Tibial nerve (tissue), 4 donors: ENCODE measurements at regions not wholly inside any gene's neighbourhood (a gene's known extent, or its start where the extent isn't known, plus 50 kb on each side); places are given as distances from the start of the nearest gene placed in this dataset.

Experiments
- DNase-seq, 2 donors: peaks; one replicate each; pipeline ENCODE4 v3.0.0-alpha.2; 2019; ENCODE audit warnings: low spot score in 2 of 2
- H3K27ac ChIP-seq, 4 donors: fragments of 200-600 bp; sonication (generic) in 3 of 4; one replicate each; pipeline ENCODE4 v1.5.1; 2017 to 2019; ENCODE audit warnings: mild to moderate bottlenecking in 1 of 4
- H3K27me3 ChIP-seq, 2 donors: fragments of 200-600 bp; sonication (generic) in 1 of 2; one replicate each; pipeline versions ENCODE4 v1.5.1 to v1.6.0; 2017 to 2019
- H3K36me3 ChIP-seq, 3 donors: fragments of 200-600 bp; sonication (generic); one replicate each; pipeline ENCODE4 v1.5.1; 2018 to 2019
- H3K4me1 ChIP-seq, 4 donors: fragments of 200-600 bp; sonication (generic) in 3 of 4; one replicate each; pipeline ENCODE4 v1.5.1; 2017 to 2019
- H3K4me3 ChIP-seq, 4 donors: fragments of 200-600 bp; sonication (generic) in 3 of 4; one replicate each; pipeline ENCODE4 v1.5.1; 2017 to 2019; ENCODE audit warnings: mild to moderate bottlenecking in 1 of 4, moderate library complexity in 1 of 4
- H3K9me3 ChIP-seq, 4 donors: fragments of 200-600 bp; sonication (generic) in 3 of 4; one replicate each; pipeline ENCODE4 v1.5.1; 2017 to 2019
- EP300 ChIP-seq, 2 donors: sonication (generic); formaldehyde crosslinking; IDR thresholded peaks; one replicate each; pipeline ENCODE4 v1.6.1; 2017; ENCODE audit warnings: antibody characterized with exemption in 2 of 2, mild to moderate bottlenecking in 1 of 2
- POLR2A ChIP-seq, 2 donors: fragments of 450-650 bp; IDR thresholded peaks; one replicate each; pipeline ENCODE4 v1.6.1; 2017; ENCODE audit warnings: antibody characterized with exemption in 2 of 2, mild to moderate bottlenecking in 2 of 2, moderate library complexity in 2 of 2
- WGBS, 2 donors: methylation state at CpG; one replicate each; pipeline ENCODE4 v1.1.5; 2018; 5-methylcytosine and 5-hydroxymethylcytosine counted together
- TF ChIP-seq, protein P1 (sequence below), 5 experiments: fragments of 200-600 bp in 3 of 5; fragments of 450-650 bp in 2 of 5; sonication (generic) in 3 of 5; IDR thresholded peaks; one replicate each; pipeline ENCODE4 v1.5.1; 2016 to 2019; ENCODE audit warnings: antibody characterized with exemption in 5 of 5, mild to moderate bottlenecking in 3 of 5, moderate library complexity in 2 of 5

DNA sequence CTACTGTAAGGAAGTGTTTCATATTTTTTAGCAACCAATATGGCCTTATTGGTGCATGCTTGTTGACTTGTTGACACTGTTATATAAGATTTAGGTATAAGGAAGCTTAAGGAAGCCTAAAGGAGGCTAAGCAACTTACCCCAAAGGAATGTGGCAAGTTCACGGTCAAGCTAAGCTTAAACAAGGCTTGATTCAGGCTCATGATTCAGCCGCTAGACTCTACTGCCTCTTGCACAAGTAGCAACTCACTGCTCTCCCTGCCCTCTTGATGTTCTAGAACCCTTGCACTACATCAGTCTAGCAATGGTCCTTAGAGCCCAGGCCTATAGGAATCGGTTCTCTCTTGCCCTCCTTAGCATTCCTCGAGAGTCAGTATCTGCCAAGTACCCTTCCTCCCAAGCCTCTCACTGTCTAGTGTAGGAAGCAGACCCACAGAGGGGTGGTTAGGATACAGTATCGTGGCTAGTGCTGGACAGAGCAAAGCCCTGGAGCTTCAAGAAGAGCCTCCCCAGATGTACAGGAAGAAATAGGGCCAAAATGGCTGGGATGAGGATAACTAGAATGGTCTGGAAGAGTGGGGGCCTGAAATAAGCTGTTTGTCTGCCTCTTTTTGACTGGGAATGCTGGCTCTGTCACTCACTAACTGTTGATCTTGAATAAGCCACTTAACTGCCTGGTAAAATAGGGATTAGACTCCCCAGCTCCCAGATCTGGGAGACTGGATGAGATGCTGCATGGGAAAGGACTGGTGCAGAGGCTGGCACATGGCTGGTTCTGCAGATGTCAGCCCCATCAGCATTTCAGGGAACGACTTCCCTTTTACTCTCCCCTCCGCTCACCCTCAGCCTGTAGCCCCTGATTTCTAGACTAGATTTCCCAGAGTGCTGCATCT is 122.2 kb downstream of the NAV1 start:
- no peak for DNase-seq
- H3K36me3 ChIP-seq: peaks cover 0 to 4% (median 0%) of the 10 kb centered on the region in 3 donors
- H3K4me1 ChIP-seq: peaks cover 0 to 28% (median 5%) of the 10 kb centered on the region in 4 donors
- H3K27me3 ChIP-seq: no peaks in the 10 kb centered on the region
- no peak overlapping the region for H3K27ac ChIP-seq
- WGBS, 2 donors: 75 to 78% methylated on average over 7 of the region's 7 CpGs
- no peak overlapping the region for H3K4me3 ChIP-seq
- H3K9me3 ChIP-seq: no peaks in the 10 kb centered on the region
- TF ChIP-seq EP300 (IDR thresholded peaks at IDR 0.05): no peak
- TF ChIP-seq, protein P1, sequence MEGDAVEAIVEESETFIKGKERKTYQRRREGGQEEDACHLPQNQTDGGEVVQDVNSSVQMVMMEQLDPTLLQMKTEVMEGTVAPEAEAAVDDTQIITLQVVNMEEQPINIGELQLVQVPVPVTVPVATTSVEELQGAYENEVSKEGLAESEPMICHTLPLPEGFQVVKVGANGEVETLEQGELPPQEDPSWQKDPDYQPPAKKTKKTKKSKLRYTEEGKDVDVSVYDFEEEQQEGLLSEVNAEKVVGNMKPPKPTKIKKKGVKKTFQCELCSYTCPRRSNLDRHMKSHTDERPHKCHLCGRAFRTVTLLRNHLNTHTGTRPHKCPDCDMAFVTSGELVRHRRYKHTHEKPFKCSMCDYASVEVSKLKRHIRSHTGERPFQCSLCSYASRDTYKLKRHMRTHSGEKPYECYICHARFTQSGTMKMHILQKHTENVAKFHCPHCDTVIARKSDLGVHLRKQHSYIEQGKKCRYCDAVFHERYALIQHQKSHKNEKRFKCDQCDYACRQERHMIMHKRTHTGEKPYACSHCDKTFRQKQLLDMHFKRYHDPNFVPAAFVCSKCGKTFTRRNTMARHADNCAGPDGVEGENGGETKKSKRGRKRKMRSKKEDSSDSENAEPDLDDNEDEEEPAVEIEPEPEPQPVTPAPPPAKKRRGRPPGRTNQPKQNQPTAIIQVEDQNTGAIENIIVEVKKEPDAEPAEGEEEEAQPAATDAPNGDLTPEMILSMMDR (IDR thresholded peaks at IDR 0.05): no peak
- no peak for TF ChIP-seq POLR2A (IDR thresholded peaks at IDR 0.05)

DNA sequence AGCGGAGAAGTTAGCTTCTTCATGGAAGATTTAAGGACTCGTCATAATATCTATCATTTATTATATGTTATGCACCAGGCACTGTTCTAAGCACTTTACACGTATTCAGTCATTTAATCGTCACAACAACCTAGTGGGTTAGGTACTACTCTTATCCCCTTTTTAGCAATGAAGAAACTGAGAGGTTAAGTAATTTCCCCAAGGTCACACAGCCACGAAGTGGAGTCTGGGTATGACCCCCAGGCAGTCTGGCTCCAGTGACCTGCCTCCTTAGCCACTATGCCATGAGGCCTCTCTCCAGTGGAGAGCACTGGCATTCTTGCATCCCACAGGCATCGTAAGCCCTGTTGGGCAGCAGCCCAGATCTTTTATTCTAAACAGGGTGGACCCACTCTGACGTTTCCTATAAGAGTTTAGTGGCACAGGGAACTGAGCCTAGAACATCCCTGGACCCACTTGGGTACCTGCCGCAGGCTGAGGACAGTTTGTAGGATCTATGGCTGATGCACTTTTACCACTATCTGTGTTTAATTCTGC is 123.0 kb downstream of the NAV1 start:
- no peaks in the 10 kb centered on the region for H3K9me3 ChIP-seq
- no peak for TF ChIP-seq EP300 (IDR thresholded peaks at IDR 0.05)
- TF ChIP-seq, protein P1 (IDR thresholded peaks at IDR 0.05): no peak
- no peak for TF ChIP-seq POLR2A (IDR thresholded peaks at IDR 0.05)
- H3K4me3 ChIP-seq: no peak overlapping the region
- H3K36me3 ChIP-seq: peaks cover 0 to 4% (median 0%) of the 10 kb centered on the region in 3 donors
- DNase-seq: no peak
- peaks cover 0 to 21% (median 0%) of the 10 kb centered on the region in 4 donors for H3K4me1 ChIP-seq
- WGBS, 2 donors: 79 to 81% methylated on average over 8 of the region's 8 CpGs
- no peaks in the 10 kb centered on the region for H3K27me3 ChIP-seq
- no peak overlapping the region for H3K27ac ChIP-seq

DNA sequence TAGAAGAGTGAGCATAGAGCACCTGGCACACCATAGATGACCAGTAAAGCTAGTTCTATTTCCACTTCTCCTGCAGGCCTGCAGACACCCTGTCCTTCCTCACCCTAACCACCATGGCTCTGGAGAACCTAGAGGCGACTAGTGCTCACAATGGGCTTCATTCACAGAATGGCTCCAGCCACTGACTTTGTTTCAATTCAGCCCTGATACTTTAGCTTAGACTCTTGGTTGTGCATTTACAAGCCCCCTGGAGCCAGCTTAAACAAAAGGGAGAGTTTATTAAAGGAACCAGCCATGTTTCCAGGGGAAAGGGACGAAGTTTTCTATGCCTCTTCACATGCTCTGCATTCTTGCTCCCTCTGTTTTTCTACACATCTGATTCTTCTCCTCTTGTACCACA is 123.7 kb downstream of the NAV1 start:
- H3K36me3 ChIP-seq: peaks cover 0 to 4% (median 0%) of the 10 kb centered on the region in 3 donors
- DNase-seq: no peak
- H3K9me3 ChIP-seq: no peaks in the 10 kb centered on the region
- H3K27me3 ChIP-seq: no peaks in the 10 kb centered on the region
- 50 to 63% methylated on average over 2 of the region's 2 CpGs for WGBS, 2 donors
- no peak overlapping the region for H3K27ac ChIP-seq
- H3K4me1 ChIP-seq: peaks cover 0 to 15% (median 0%) of the 10 kb centered on the region in 4 donors
- no peak overlapping the region for H3K4me3 ChIP-seq
- TF ChIP-seq, protein P1 (IDR thresholded peaks at IDR 0.05): no peak
- TF ChIP-seq POLR2A (IDR thresholded peaks at IDR 0.05): no peak
- TF ChIP-seq EP300 (IDR thresholded peaks at IDR 0.05): no peak

DNA sequence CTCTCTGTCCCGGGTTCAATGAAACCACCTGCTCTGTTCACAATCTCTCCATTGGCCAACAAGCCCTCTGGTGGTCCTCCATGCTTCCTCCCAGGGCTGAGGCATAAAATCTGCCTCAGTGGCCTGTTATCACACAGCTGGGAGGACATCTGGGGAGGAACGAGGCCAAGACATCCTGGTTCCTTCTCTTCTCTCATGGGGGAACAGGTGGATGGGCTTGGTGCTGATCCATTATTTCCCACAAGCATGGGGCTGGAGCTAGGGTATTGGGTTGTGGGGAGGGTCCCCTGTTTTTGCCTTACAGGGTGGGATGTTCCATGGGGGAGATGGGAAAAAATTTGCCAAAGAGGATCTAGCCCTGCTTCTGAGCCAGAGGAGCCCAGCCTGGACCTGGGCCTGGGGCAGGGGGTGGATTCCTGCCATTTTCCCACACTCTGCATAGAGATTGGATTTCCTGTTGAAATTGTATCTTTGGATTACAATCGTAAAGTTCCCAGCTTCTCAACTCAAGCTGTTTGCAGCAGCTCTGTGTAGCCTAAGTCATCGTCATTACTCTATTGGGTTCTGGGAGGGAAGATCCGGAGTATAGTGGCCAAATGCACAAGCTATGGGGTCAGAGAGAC is 124.7 kb downstream of the NAV1 start:
- peaks cover 0 to 15% (median 0%) of the 10 kb centered on the region in 4 donors for H3K4me1 ChIP-seq
- no peaks in the 10 kb centered on the region for H3K9me3 ChIP-seq
- H3K4me3 ChIP-seq: no peak overlapping the region
- no peaks in the 10 kb centered on the region for H3K27me3 ChIP-seq
- TF ChIP-seq, protein P1 (IDR thresholded peaks at IDR 0.05): no peak
- TF ChIP-seq POLR2A (IDR thresholded peaks at IDR 0.05) (no peak), EP300 (IDR thresholded peaks at IDR 0.05) (no peak)
- no peak overlapping the region for H3K27ac ChIP-seq
- DNase-seq: no peak
- 89 to 92% methylated on average over 5 of the region's 5 CpGs for WGBS, 2 donors
- peaks cover 0 to 4% (median 0%) of the 10 kb centered on the region in 3 donors for H3K36me3 ChIP-seq

DNA sequence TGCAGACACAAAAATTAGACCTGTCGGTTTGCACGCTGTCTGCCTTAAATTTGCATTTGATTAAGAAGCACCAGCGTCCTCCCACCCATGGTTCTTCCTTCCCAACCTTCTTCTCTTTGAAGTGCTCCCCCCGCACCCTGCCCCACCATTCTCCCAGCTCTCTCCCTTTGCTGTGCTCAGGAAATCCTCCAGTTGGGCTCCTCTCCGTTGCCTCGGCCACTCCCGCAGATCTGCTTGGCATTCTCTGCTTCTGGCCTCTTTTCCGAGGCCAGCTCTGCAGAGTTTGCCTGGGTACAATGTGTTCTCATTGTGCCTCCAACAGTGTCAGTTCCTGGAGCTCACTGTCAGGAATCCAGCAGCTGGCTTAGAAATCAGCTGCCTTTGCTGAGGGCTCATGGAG is 126.1 kb downstream of the NAV1 start:
- Histone ChIP-seq H3K27ac (no peak overlapping the region), H3K36me3 (peaks cover 0 to 3% (median 0%) of the 10 kb centered on the region in 3 donors), H3K9me3 (no peaks in the 10 kb centered on the region), H3K4me3 (no peak overlapping the region), H3K4me1 (peaks cover 0 to 15% (median 0%) of the 10 kb centered on the region in 4 donors), H3K27me3 (no peaks in the 10 kb centered on the region)
- TF ChIP-seq EP300 (IDR thresholded peaks at IDR 0.05) (no peak), POLR2A (IDR thresholded peaks at IDR 0.05) (no peak)
- WGBS, 2 donors: 91 to 94% methylated on average over 8 of the region's 8 CpGs
- no peak for DNase-seq
